Hepatocyte (in vitro differentiated cells): ENCODE measurements at regions not wholly inside any gene's neighbourhood (a gene's known extent, or its start where the extent isn't known, plus 50 kb on each side); places are given as distances from the start of the nearest gene placed in this dataset.
"Not testable (repeated sequence)": the region's sequence is repeated elsewhere in the genome, so short reads cannot be mapped to it uniquely, and the experiment has no call there.

Experiments used
- EZH2phosphoT487 ChIP-seq: fragments of 200-600 bp; sonication (generic); IDR thresholded peaks from one replicate; pipeline ENCODE4 v1.6.1; 2018; ENCODE audit warnings: antibody characterized with exemption, mild to moderate bottlenecking, low read depth, moderate library complexity; ENCODE audit not compliant: unreplicated experiment, severe bottlenecking
- TF ChIP-seq, protein P1 (sequence below): fragments of 200-600 bp; sonication (generic); IDR thresholded peaks from 2 replicates; pipeline ENCODE4 v1.5.1; 2016; ENCODE audit warnings: antibody characterized with exemption, mild to moderate bottlenecking; ENCODE audit not compliant: poor library complexity

DNA sequence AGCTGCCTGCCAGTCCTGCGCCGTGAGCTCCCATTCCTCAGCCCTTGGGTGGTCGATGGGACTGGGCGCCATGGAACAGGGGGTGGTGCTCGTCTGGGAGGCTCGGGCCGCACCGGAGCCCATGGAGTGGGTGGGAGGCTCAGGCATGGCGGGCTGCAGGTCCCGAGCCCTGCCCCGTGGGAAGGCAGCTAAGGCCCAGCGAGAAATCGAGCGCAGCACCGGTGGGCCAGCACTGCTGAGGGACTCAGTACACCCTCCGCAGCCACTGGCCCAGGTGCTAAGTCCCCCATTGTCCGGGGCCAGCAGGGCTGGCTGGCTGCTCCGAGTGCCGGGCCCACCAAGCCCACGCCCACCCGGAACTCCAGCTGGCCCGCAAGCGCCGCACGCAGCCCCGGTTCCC is 501.0 kb upstream of the BRINP1 start:
- not testable (repeated sequence) for TF ChIP-seq EZH2phosphoT487
- TF ChIP-seq, protein P1, sequence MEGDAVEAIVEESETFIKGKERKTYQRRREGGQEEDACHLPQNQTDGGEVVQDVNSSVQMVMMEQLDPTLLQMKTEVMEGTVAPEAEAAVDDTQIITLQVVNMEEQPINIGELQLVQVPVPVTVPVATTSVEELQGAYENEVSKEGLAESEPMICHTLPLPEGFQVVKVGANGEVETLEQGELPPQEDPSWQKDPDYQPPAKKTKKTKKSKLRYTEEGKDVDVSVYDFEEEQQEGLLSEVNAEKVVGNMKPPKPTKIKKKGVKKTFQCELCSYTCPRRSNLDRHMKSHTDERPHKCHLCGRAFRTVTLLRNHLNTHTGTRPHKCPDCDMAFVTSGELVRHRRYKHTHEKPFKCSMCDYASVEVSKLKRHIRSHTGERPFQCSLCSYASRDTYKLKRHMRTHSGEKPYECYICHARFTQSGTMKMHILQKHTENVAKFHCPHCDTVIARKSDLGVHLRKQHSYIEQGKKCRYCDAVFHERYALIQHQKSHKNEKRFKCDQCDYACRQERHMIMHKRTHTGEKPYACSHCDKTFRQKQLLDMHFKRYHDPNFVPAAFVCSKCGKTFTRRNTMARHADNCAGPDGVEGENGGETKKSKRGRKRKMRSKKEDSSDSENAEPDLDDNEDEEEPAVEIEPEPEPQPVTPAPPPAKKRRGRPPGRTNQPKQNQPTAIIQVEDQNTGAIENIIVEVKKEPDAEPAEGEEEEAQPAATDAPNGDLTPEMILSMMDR: not testable (repeated sequence)
